GM23338 (cell line): ENCODE measurements at regions not wholly inside any gene's neighbourhood (a gene's known extent, or its start where the extent isn't known, plus 50 kb on each side); places are given as distances from the start of the nearest gene placed in this dataset.

Experiments
- ATAC-seq: fragments of 200-7000 bp; cut with Tn5 transposase; 3 replicates; pipeline ENCODE4 v1.9.1; 2020
- DNase-seq: peaks from one replicate; pipeline ENCODE4 v3.0.0-alpha.2; 2015; ENCODE audit warnings: low spot score
- H2AFZ ChIP-seq: fragments of 200-600 bp; sonication (generic); 2 replicates; pipeline ENCODE4 v1.8.0; 2016; ENCODE audit warnings: antibody characterized with exemption, mild to moderate bottlenecking, moderate library complexity
- H3F3A ChIP-seq: fragments of 200-600 bp; sonication (generic); replicated peaks from 2 replicates; pipeline ENCODE4 v1.8.0; 2017; ENCODE audit warnings: antibody characterized with exemption, mixed run types, low read depth
- H3K27ac ChIP-seq: fragments of 200-600 bp; sonication (generic); 2 replicates; pipeline ENCODE4 v1.6.1; 2016; ENCODE audit warnings: low read depth
- H3K27me3 ChIP-seq: fragments of 200-600 bp; sonication (generic); 2 replicates; pipeline ENCODE4 v1.8.0; 2016; ENCODE audit warnings: mild to moderate bottlenecking, mixed run types, moderate library complexity; ENCODE audit not compliant: insufficient read depth
- H3K36me3 ChIP-seq: fragments of 200-600 bp; sonication (generic); 2 replicates; pipeline ENCODE4 v1.8.0; 2016; ENCODE audit warnings: mild to moderate bottlenecking; ENCODE audit not compliant: insufficient read depth
- H3K4me1 ChIP-seq: fragments of 200-600 bp; sonication (generic); 2 replicates; pipeline ENCODE4 v1.8.0; 2016; ENCODE audit warnings: mild to moderate bottlenecking, moderate library complexity; ENCODE audit not compliant: insufficient read depth
- H3K4me2 ChIP-seq: fragments of 200-600 bp; sonication (generic); 2 replicates; pipeline ENCODE4 v1.7.1; 2017; ENCODE audit warnings: mixed run types
- H3K4me3 ChIP-seq: fragments of 200-600 bp; sonication (generic); 2 replicates; pipeline ENCODE4 v1.6.1; 2016; ENCODE audit warnings: mixed run types
- H3K79me2 ChIP-seq: fragments of 200-600 bp; sonication (generic); replicated peaks from 2 replicates; pipeline ENCODE4 v1.8.0; 2017; ENCODE audit warnings: mild to moderate bottlenecking; ENCODE audit not compliant: insufficient read depth
- H3K9me2 ChIP-seq: fragments of 200-600 bp; sonication (generic); 2 replicates; pipeline ENCODE4 v1.8.0; 2017; ENCODE audit not compliant: insufficient read depth
- H4K20me1 ChIP-seq: fragments of 200-600 bp; sonication (generic); replicated peaks from 2 replicates; pipeline ENCODE4 v1.8.0; 2017; ENCODE audit warnings: mild to moderate bottlenecking; ENCODE audit not compliant: insufficient read depth
- H3K27ac Mint-ChIP-seq: 2 replicates; pipeline ENCODE4 v1.8.0; 2020; ENCODE audit warnings: inconsistent platforms, mild to moderate bottlenecking, moderate library complexity, mixed read lengths
- H3K27me3 Mint-ChIP-seq: 3 replicates; pipeline ENCODE4 v1.8.0; 2022; ENCODE audit warnings: low read depth, mild to moderate bottlenecking, moderate library complexity, mixed read lengths, inconsistent platforms; ENCODE audit not compliant: insufficient read depth, poor library complexity
- H3K36me3 Mint-ChIP-seq: 3 replicates; pipeline ENCODE4 v1.8.0; 2021; ENCODE audit warnings: low read depth, mild to moderate bottlenecking, inconsistent platforms, moderate library complexity, mixed read lengths
- H3K4me1 Mint-ChIP-seq: 3 replicates; pipeline ENCODE4 v1.8.0; 2020; ENCODE audit warnings: mild to moderate bottlenecking, inconsistent platforms, mixed read lengths
- H3K4me3 Mint-ChIP-seq: 3 replicates; pipeline ENCODE4 v1.8.0; 2021; ENCODE audit warnings: moderate library complexity, mild to moderate bottlenecking, inconsistent platforms, mixed read lengths
- H3K9me3 Mint-ChIP-seq: 3 replicates; pipeline ENCODE4 v1.8.0; 2020; ENCODE audit warnings: moderate library complexity, mild to moderate bottlenecking, inconsistent platforms, mixed read lengths
- CREB1 ChIP-seq: fragments of 250-450 bp; sonication (Bioruptor Pico); IDR thresholded peaks from 2 replicates; pipeline ENCODE4 v1.5.0; 2020; ENCODE audit warnings: low read depth, mild to moderate bottlenecking, moderate library complexity
- CTCF ChIP-seq, 2 experiments: fragments of 200-600 bp in 1 of 2; sonication (generic) in 1 of 2; conservative IDR thresholded peaks; 2 replicates each; pipeline versions ENCODE4 v1.5.1 to v1.6.1; 2016 to 2017; ENCODE audit warnings: antibody characterized with exemption in 2 of 2, low read depth in 2 of 2, mild to moderate bottlenecking in 2 of 2, moderate library complexity in 1 of 2
- EZH2 ChIP-seq: fragments of 200-600 bp; sonication (generic); IDR thresholded peaks from one replicate; pipeline ENCODE4 v1.8.0; 2017; ENCODE audit warnings: antibody characterized with exemption, mild to moderate bottlenecking, low read depth; ENCODE audit not compliant: unreplicated experiment
- EZH2phosphoT487 ChIP-seq: fragments of 200-600 bp; sonication (generic); IDR thresholded peaks from one replicate; pipeline ENCODE4 v1.8.1; 2018; ENCODE audit warnings: antibody characterized with exemption; ENCODE audit not compliant: unreplicated experiment
- JUNB ChIP-seq: IDR thresholded peaks from one replicate; pipeline ENCODE4 v1.6.1; 2016; ENCODE audit warnings: antibody characterized with exemption; ENCODE audit not compliant: unreplicated experiment
- POLR2AphosphoS5 ChIP-seq: IDR thresholded peaks from 2 replicates; pipeline ENCODE4 v1.6.1; 2016; ENCODE audit warnings: antibody characterized with exemption, low read depth
- REST ChIP-seq: IDR thresholded peaks from one replicate; pipeline ENCODE4 v1.6.1; 2018; ENCODE audit warnings: antibody characterized with exemption; ENCODE audit not compliant: unreplicated experiment
- STAT1 ChIP-seq: IDR thresholded peaks from one replicate; pipeline ENCODE4 v1.6.1; 2016; ENCODE audit warnings: antibody characterized with exemption; ENCODE audit not compliant: unreplicated experiment
- ZNF331 ChIP-seq: fragments of 250-450 bp; sonication (Bioruptor Pico); IDR thresholded peaks from 2 replicates; pipeline ENCODE4 v1.5.0; 2020; ENCODE audit warnings: low read depth, mild to moderate bottlenecking, moderate library complexity
- TF ChIP-seq, protein P1 (sequence below): IDR thresholded peaks from 2 replicates; pipeline ENCODE4 v1.6.1; 2016; ENCODE audit warnings: antibody characterized with exemption

DNA sequence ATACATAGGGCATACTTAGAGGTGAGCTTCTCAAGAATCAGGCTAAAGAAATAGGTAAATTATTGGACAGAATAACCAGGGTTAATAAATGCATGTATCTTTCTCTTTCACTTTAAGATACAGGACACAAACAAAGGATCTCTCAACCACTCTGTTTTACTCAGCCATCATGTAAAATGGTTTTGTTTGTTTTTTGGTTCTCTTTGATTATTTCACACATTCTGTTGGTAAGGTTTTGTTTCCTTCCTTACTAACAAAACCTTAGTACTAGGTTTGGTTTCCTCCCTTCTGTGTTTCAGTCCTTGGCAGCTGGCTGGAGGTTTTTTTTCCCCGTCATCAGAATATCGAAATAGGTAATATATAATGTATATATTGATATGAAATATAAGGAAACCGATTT is 1506.8 kb upstream of the TMEFF2 start (continued):
- no peak for TF ChIP-seq STAT1
- no peak for TF ChIP-seq EZH2
- TF ChIP-seq POLR2AphosphoS5 = no peak
- no peak for TF ChIP-seq EZH2phosphoT487
- TF ChIP-seq CREB1 (CRISPR knock-in tag) = no peak
- TF ChIP-seq JUNB = no peak
- TF ChIP-seq CTCF (conservative IDR thresholded peaks at IDR 0.05; ENCODE audit: low read depth in 2 of 2) = no peak
- TF ChIP-seq ZNF331 (CRISPR knock-in tag) = no peak
- TF ChIP-seq REST = no peak
- TF ChIP-seq, protein P1, sequence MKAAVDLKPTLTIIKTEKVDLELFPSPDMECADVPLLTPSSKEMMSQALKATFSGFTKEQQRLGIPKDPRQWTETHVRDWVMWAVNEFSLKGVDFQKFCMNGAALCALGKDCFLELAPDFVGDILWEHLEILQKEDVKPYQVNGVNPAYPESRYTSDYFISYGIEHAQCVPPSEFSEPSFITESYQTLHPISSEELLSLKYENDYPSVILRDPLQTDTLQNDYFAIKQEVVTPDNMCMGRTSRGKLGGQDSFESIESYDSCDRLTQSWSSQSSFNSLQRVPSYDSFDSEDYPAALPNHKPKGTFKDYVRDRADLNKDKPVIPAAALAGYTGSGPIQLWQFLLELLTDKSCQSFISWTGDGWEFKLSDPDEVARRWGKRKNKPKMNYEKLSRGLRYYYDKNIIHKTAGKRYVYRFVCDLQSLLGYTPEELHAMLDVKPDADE = no peak

GRCh38 chr2:193695367-193695766 is 1500.6 kb upstream of the TMEFF2 start:
- H3K9me2 ChIP-seq = no peaks in the 10 kb centered on the region
- no peaks in the 10 kb centered on the region for H3F3A ChIP-seq
- TF ChIP-seq STAT1 = no peak
- TF ChIP-seq CTCF (conservative IDR thresholded peaks at IDR 0.05; ENCODE audit: low read depth in 2 of 2) = peak; percentile 55 to 64
- DNase-seq = peak; percentile 38
- no peaks in the 10 kb centered on the region for H3K27me3 ChIP-seq
- no peak overlapping the region for H3K4me3 ChIP-seq
- no peaks in the 10 kb centered on the region for H3K36me3 ChIP-seq
- H3K4me1 ChIP-seq = no peaks in the 10 kb centered on the region
- H3K27ac Mint-ChIP-seq = no peak overlapping the region
- no peak overlapping the region for H3K27ac ChIP-seq
- no peak overlapping the region for H3K4me2 ChIP-seq
- no peaks in the 10 kb centered on the region for H3K9me3 Mint-ChIP-seq
- peak; percentile 46 for ATAC-seq
- no peaks in the 10 kb centered on the region for H3K4me1 Mint-ChIP-seq
- H3K27me3 Mint-ChIP-seq = no peaks in the 10 kb centered on the region
- no peaks in the 10 kb centered on the region for H4K20me1 ChIP-seq
- H3K36me3 Mint-ChIP-seq = no peaks in the 10 kb centered on the region
- H3K79me2 ChIP-seq = no peaks in the 10 kb centered on the region
- H3K4me3 Mint-ChIP-seq = no peak overlapping the region
- no peak overlapping the region for H2AFZ ChIP-seq
